HL-60 (cell line): ENCODE measurements at regions not wholly inside any gene's neighbourhood (a gene's known extent, or its start where the extent isn't known, plus 50 kb on each side); places are given as distances from the start of the nearest gene placed in this dataset.
"Not testable (repeated sequence)": the region's sequence is repeated elsewhere in the genome, so short reads cannot be mapped to it uniquely, and the experiment has no call there.

Experiments used
- DNase-seq, 2 experiments: peaks; one replicate each; pipeline ENCODE4 v3.0.0-alpha.2; 2010 to 2020; ENCODE audit warnings: low read depth in 1 of 2, low spot score in 1 of 2
- H3K27ac ChIP-seq: fragments of 250-450 bp; sonication (Bioruptor Pico); replicated peaks from 2 replicates; pipeline ENCODE4 v1.5.1; 2020; ENCODE audit warnings: mild to moderate bottlenecking, moderate library complexity
- H3K27me3 ChIP-seq: fragments of 250-450 bp; sonication (Bioruptor Pico); 2 replicates; pipeline ENCODE4 v1.5.1; 2021; ENCODE audit warnings: mild to moderate bottlenecking, moderate library complexity; ENCODE audit not compliant: insufficient read depth, poor library complexity, severe bottlenecking
- H3K4me3 ChIP-seq: replicated peaks from 2 replicates; pipeline ENCODE4 v1.5.1; 2011; ENCODE audit warnings: mild to moderate bottlenecking, control low read depth, low read length; ENCODE audit not compliant: insufficient read depth
- GABPA ChIP-seq: IDR thresholded peaks from 2 replicates; pipeline ENCODE4 v1.6.1; 2012; ENCODE audit warnings: low read depth
- POLR2AphosphoS5 ChIP-seq: IDR thresholded peaks from 2 replicates; pipeline ENCODE4 v1.6.1; 2012; ENCODE audit warnings: low read depth
- SPI1 ChIP-seq: IDR thresholded peaks from 2 replicates; pipeline ENCODE4 v1.6.1; 2012; ENCODE audit warnings: low read depth, mild to moderate bottlenecking, borderline replicate concordance
- TF ChIP-seq, protein P1 (sequence below): IDR thresholded peaks from one replicate; pipeline ENCODE4 v1.5.1; 2011; ENCODE audit warnings: low read length, control low read depth, inconsistent platforms; ENCODE audit not compliant: insufficient read depth
- TF ChIP-seq, protein P2 (sequence below): IDR thresholded peaks from 2 replicates; pipeline ENCODE4 v1.6.1; 2012; ENCODE audit warnings: low read depth; ENCODE audit not compliant: insufficient replicate concordance

DNA sequence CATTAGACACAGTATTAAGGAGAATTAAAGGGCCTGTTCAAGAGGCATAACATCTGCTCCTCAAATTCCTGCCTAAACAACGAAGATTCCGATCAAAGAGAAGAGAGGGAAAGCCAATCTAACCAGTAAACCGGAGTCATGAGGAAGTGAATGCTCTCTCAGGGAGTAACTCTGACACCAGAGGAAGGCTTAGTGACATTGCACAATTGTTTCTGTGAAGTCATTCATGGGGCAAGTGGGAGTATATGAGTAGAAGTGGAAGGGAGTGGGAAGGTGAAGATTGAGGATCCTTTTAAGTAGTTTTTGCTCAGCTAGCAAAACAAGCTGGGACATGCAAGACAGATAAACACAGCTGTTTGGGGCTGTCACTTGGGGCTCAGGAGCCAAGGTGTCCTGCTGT lies 136.4 kb upstream of the FAM174A start:
- H3K27ac ChIP-seq, H3K4me3 ChIP-seq, H3K27me3 ChIP-seq: not testable (repeated sequence)
- TF ChIP-seq SPI1 = peak; percentile 65; the same call in 1 of the 2 replicates
- peak; percentile 14 to 66 for DNase-seq

DNA sequence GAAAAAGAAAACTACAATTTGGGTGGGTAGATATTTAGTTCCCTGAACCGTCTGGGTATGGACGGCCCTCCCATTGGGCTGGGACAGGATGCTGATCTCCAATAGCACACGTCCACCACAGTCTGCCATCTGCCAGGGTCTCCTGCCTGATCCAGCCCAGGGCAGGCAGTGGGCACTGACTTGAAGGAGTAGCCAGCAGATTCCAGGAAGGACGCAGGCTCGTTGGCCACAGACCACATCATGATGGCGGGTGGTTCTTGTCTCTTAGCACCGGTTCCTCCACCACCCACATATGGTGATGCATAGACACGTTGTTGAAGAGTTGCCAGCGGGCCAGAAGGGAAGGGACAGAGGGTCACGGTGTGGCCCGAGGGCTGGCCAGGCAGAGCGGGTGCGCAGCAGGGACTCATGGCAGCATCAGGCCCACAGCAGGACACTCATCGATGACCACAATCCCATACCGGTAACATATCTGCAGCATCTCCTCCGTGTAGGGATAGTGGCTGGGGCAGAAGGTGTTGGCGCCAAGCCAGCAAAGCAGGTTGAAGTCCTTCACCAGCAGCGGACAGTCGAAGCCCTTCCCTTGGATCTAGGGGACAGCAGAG lies 155.8 kb upstream of the FAM174A start:
- not testable (repeated sequence) for DNase-seq, H3K27me3 ChIP-seq, H3K27ac ChIP-seq, H3K4me3 ChIP-seq

DNA sequence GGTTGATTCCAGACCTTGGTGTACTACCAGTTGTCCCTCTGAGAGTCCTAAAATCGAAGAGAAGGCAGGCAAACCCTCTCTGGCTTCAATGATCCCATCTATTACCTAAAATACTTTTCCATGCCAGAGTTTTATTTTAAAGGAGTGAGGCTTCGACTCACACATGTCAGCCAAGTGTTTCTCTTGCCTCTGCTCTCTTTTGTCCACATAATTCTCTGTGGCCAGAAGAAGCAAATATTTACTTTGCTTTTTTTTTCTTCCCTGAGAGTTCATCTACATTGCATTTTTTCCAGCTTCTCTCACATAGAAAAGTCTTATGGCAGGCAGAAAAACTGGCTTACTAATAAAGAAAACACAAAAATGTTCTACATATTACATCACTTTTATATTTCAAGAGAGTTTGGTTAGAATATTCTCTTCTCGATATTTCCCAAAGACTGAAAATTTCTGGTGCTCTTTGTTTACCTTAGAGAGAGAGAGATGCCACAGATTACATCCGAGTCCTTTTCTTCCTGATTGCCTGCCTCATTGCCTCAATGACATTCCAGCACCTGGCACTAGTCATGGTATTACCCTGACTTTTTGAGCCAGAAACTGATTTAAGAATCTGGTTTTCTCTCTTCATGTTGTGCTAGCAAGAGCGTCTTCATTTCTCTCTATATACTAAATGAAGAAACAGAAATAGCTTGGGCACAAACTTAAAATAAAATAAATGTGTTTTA lies 170.3 kb upstream of the FAM174A start:
- DNase-seq = not testable (repeated sequence)

DNA sequence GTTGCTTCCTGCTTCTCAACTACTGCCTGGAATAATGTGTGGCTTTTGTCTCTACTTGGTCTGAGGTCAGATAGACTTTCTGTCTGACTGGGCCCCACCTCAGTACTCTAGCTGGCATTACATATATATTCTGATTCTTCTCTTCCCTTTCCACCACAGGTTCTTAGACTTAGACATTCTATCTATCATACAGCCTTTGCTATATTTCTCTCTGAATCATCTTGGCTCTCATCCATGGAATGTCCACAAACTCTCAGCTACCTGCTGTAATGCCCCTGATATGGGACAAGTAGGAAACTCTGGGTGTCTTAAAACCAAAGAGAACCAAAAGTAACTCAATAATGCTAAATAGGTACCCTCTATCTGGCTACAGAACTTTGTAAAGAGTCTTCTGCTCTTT lies 170.8 kb upstream of the FAM174A start:
- not testable (repeated sequence) for DNase-seq, H3K27me3 ChIP-seq, H3K27ac ChIP-seq, H3K4me3 ChIP-seq

More for the DNA sequence above, 170.3 kb upstream of the FAM174A start:
- H3K4me3 ChIP-seq, H3K27me3 ChIP-seq, H3K27ac ChIP-seq: not testable (repeated sequence)

DNA sequence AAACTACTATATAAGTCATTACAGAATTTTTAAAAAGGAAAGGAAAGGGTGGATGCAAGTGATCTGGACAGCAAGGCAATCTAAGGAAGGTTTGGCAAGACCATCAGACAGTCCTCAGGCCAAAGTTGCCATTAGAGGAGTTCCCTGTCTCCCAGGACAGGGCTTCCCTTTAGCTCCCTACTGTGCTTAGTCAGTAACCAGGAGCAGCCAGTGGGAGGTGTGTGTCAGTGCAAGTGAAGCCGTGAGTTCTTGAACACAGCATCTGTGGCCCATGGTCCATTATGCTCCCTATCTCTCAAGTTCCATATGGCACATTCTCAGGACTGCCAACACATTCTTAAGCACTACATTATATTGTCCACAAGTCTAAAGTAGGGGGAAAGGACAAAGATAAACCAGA lies 175.2 kb upstream of the FAM174A start:
- H3K27ac ChIP-seq = not testable (repeated sequence)

GRCh38 chr5:100346269-100346668 lies 188.9 kb upstream of the FAM174A start:
- H3K27me3 ChIP-seq, DNase-seq, H3K4me3 ChIP-seq, H3K27ac ChIP-seq: not testable (repeated sequence)

More for the DNA sequence above, 175.2 kb upstream of the FAM174A start:
- H3K27me3 ChIP-seq, DNase-seq, H3K4me3 ChIP-seq: not testable (repeated sequence)

DNA sequence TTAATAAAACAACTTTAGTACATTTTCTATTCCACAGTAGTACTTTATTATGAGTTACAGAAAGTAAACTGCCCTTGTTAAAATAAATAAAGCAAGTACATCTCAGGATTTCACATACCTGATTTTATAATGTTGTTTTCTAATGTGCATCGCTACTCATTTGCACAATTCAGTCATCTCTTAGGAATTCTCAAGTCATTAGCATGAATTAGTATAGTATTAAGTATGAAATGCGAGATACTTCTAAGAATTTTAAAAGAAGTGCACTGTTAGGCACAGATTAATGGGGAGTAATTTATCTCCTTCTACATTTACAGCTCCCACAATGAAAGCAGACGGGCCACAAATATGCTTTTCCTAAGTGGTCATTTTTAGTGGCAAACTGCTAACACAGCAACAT lies 193.7 kb upstream of the FAM174A start:
- not testable (repeated sequence) for DNase-seq, H3K27me3 ChIP-seq, H3K27ac ChIP-seq, H3K4me3 ChIP-seq

GRCh38 chr5:100322483-100322882 lies 212.7 kb upstream of the FAM174A start:
- H3K27ac ChIP-seq = no peak overlapping the region
- no peak for DNase-seq
- no peak for TF ChIP-seq POLR2AphosphoS5
- TF ChIP-seq SPI1 = no peak
- TF ChIP-seq, protein P1, sequence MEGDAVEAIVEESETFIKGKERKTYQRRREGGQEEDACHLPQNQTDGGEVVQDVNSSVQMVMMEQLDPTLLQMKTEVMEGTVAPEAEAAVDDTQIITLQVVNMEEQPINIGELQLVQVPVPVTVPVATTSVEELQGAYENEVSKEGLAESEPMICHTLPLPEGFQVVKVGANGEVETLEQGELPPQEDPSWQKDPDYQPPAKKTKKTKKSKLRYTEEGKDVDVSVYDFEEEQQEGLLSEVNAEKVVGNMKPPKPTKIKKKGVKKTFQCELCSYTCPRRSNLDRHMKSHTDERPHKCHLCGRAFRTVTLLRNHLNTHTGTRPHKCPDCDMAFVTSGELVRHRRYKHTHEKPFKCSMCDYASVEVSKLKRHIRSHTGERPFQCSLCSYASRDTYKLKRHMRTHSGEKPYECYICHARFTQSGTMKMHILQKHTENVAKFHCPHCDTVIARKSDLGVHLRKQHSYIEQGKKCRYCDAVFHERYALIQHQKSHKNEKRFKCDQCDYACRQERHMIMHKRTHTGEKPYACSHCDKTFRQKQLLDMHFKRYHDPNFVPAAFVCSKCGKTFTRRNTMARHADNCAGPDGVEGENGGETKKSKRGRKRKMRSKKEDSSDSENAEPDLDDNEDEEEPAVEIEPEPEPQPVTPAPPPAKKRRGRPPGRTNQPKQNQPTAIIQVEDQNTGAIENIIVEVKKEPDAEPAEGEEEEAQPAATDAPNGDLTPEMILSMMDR = no peak
- TF ChIP-seq, protein P2, sequence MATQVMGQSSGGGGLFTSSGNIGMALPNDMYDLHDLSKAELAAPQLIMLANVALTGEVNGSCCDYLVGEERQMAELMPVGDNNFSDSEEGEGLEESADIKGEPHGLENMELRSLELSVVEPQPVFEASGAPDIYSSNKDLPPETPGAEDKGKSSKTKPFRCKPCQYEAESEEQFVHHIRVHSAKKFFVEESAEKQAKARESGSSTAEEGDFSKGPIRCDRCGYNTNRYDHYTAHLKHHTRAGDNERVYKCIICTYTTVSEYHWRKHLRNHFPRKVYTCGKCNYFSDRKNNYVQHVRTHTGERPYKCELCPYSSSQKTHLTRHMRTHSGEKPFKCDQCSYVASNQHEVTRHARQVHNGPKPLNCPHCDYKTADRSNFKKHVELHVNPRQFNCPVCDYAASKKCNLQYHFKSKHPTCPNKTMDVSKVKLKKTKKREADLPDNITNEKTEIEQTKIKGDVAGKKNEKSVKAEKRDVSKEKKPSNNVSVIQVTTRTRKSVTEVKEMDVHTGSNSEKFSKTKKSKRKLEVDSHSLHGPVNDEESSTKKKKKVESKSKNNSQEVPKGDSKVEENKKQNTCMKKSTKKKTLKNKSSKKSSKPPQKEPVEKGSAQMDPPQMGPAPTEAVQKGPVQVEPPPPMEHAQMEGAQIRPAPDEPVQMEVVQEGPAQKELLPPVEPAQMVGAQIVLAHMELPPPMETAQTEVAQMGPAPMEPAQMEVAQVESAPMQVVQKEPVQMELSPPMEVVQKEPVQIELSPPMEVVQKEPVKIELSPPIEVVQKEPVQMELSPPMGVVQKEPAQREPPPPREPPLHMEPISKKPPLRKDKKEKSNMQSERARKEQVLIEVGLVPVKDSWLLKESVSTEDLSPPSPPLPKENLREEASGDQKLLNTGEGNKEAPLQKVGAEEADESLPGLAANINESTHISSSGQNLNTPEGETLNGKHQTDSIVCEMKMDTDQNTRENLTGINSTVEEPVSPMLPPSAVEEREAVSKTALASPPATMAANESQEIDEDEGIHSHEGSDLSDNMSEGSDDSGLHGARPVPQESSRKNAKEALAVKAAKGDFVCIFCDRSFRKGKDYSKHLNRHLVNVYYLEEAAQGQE = no peak
- no peak for TF ChIP-seq GABPA
- no peak overlapping the region for H3K4me3 ChIP-seq
- H3K27me3 ChIP-seq = no peaks in the 10 kb centered on the region
